IMR-90 (cell line): ENCODE measurements at regions not wholly inside any gene's neighbourhood (a gene's known extent, or its start where the extent isn't known, plus 50 kb on each side); places are given as distances from the start of the nearest gene placed in this dataset.
A peak's percentile ranks its signal among the peaks of the same experiment; 100 is the strongest.

Experiments
- ATAC-seq: fragments of 200-7000 bp; cut with Tn5 transposase; 2 replicates; pipeline ENCODE4 v1.9.1; 2020; ENCODE audit warnings: low read depth, mild to moderate bottlenecking, moderate library complexity
- BruUV-seq: library from RNA; stranded (reverse); fragments of 400-500 nt; replicated peaks from 2 replicates; lab custom pipeline; 2021; lab: Mats Ljungman, UMichigan
- CTCF ChIA-PET: fragments of 300-600 bp; formaldehyde crosslinking; extraction: SDS; loops from one replicate; lab custom pipeline; 2021; ENCODE audit warnings: antibody characterized with exemption; lab: Yijun Ruan, JAX
- POLR2A ChIA-PET: fragments of 300-600 bp; sonication (Branson Sonifier 250); formaldehyde crosslinking; loops from one replicate; lab custom pipeline; 2022; ENCODE audit warnings: antibody characterized with exemption; ENCODE audit not compliant: unreplicated experiment; lab: Charles Lee
- DNase-seq: peaks from one replicate; pipeline ENCODE4 v3.0.0; 2013
- H2AFZ ChIP-seq: replicated peaks from 2 replicates; pipeline ENCODE3; 2013; ENCODE audit warnings: low read length, mild to moderate bottlenecking; ENCODE audit not compliant: poor library complexity
- H2AK5ac ChIP-seq: 2 replicates; pipeline ENCODE4 v1.6.1; 2013; ENCODE audit warnings: low read depth, low read length, inconsistent platforms
- H2AK9ac ChIP-seq: replicated peaks from 2 replicates; pipeline ENCODE3; 2013; ENCODE audit warnings: mild to moderate bottlenecking, low read depth, low read length, moderate library complexity; ENCODE audit not compliant: poor library complexity
- H2BK120ac ChIP-seq: 2 replicates; pipeline ENCODE4 v1.6.1; 2013; ENCODE audit warnings: low read depth, low read length, inconsistent platforms
- H2BK15ac ChIP-seq: 3 replicates; pipeline ENCODE4 v1.6.1; 2013; ENCODE audit warnings: low read depth, low read length, inconsistent platforms
- H2BK20ac ChIP-seq: 2 replicates; pipeline ENCODE4 v1.6.1; 2013; ENCODE audit warnings: low read depth, mild to moderate bottlenecking, inconsistent platforms, low read length, moderate library complexity
- H2BK5ac ChIP-seq: 2 replicates; pipeline ENCODE4 v1.6.1; 2013; ENCODE audit warnings: mild to moderate bottlenecking, low read depth, low read length, inconsistent platforms; ENCODE audit not compliant: poor library complexity, severe bottlenecking
- H3K14ac ChIP-seq: replicated peaks from 2 replicates; pipeline ENCODE4 v1.6.1; 2013; ENCODE audit warnings: low read depth, low read length, inconsistent platforms
- H3K18ac ChIP-seq: 2 replicates; pipeline ENCODE4 v1.6.1; 2013; ENCODE audit warnings: low read depth, low read length, control low read depth
- H3K23ac ChIP-seq: 2 replicates; pipeline ENCODE4 v1.6.1; 2013; ENCODE audit warnings: low read depth, low read length, inconsistent platforms
- H3K27ac ChIP-seq: 2 replicates; pipeline ENCODE4 v1.5.1; 2013; ENCODE audit warnings: mild to moderate bottlenecking, control low read depth, low read length; ENCODE audit not compliant: insufficient read depth
- H3K27me3 ChIP-seq: 2 replicates; pipeline ENCODE4 v1.6.1; 2013; ENCODE audit warnings: low read length; ENCODE audit not compliant: control insufficient read depth, insufficient read depth
- H3K36me3 ChIP-seq: 2 replicates; pipeline ENCODE4 v1.6.1; 2013; ENCODE audit warnings: low read length, mixed read lengths; ENCODE audit not compliant: control insufficient read depth, insufficient read depth
- H3K4ac ChIP-seq: 2 replicates; pipeline ENCODE4 v1.6.1; 2013; ENCODE audit warnings: low read depth, low read length, inconsistent platforms
- H3K4me1 ChIP-seq: 2 replicates; pipeline ENCODE4 v1.6.1; 2013; ENCODE audit warnings: low read length, mixed read lengths; ENCODE audit not compliant: control insufficient read depth, insufficient read depth
- H3K4me2 ChIP-seq: 2 replicates; pipeline ENCODE4 v1.6.1; 2013; ENCODE audit warnings: low read depth, mild to moderate bottlenecking, control low read depth, low read length, moderate library complexity
- H3K4me3 ChIP-seq: 2 replicates; pipeline ENCODE4 v1.5.1; 2013; ENCODE audit warnings: low read depth, mild to moderate bottlenecking, control low read depth, low read length, moderate library complexity; ENCODE audit not compliant: insufficient read depth
- H3K56ac ChIP-seq: 2 replicates; pipeline ENCODE4 v1.6.1; 2013; ENCODE audit warnings: low read length, inconsistent platforms; ENCODE audit not compliant: insufficient read depth; ENCODE audit errors: extremely low read depth
- H3K79me1 ChIP-seq, 2 experiments: 2 replicates each; pipeline ENCODE4 v1.6.1; 2013; ENCODE audit warnings: low read length in 2 of 2, inconsistent platforms in 1 of 2, low read depth in 1 of 2
- H3K9ac ChIP-seq: 2 replicates; pipeline ENCODE4 v1.6.1; 2013; ENCODE audit warnings: low read depth, low read length, control low read depth
- H3K9me1 ChIP-seq: 2 replicates; pipeline ENCODE4 v1.6.1; 2013; ENCODE audit warnings: low read length, inconsistent platforms; ENCODE audit not compliant: insufficient read depth
- H3K9me3 ChIP-seq: 2 replicates; pipeline ENCODE4 v1.6.1; 2013; ENCODE audit warnings: low read length; ENCODE audit not compliant: control insufficient read depth, insufficient read depth
- H4K20me1 ChIP-seq: 2 replicates; pipeline ENCODE4 v1.6.1; 2013; ENCODE audit warnings: low read length, inconsistent platforms; ENCODE audit not compliant: insufficient read depth
- H4K5ac ChIP-seq: 2 replicates; pipeline ENCODE4 v1.6.1; 2013; ENCODE audit warnings: mild to moderate bottlenecking, low read depth, low read length, control low read depth
- H4K8ac ChIP-seq, 2 experiments: 2 replicates each; pipeline ENCODE4 v1.6.1; 2013; ENCODE audit warnings: low read depth in 2 of 2, low read length in 2 of 2, control low read depth in 1 of 2, inconsistent platforms in 1 of 2
- H4K91ac ChIP-seq: 2 replicates; pipeline ENCODE4 v1.6.1; 2013; ENCODE audit warnings: low read depth, low read length, inconsistent platforms; ENCODE audit not compliant: insufficient read depth
- CEBPB ChIP-seq: IDR thresholded peaks from 2 replicates; pipeline ENCODE4 v1.6.1; 2012; ENCODE audit warnings: low read depth, low read length, improper control_type of control experiment
- CHD1 ChIP-seq: IDR thresholded peaks from 2 replicates; pipeline ENCODE4 v1.6.1; 2012; ENCODE audit warnings: low read depth, low read length, improper control_type of control experiment
- MAFK ChIP-seq: IDR thresholded peaks from 2 replicates; pipeline ENCODE4 v1.6.1; 2012; ENCODE audit warnings: low read depth, low read length, improper control_type of control experiment
- NFE2L2 ChIP-seq: fragments of 150-350 bp; IDR thresholded peaks from 2 replicates; pipeline ENCODE4 v1.6.1; 2016; ENCODE audit warnings: low read depth, mild to moderate bottlenecking, low read length
- RFX5 ChIP-seq: IDR thresholded peaks from 2 replicates; pipeline ENCODE4 v1.8.0; 2012; ENCODE audit warnings: low read depth, mild to moderate bottlenecking, low read length, moderate library complexity
- SMC3 ChIP-seq: fragments of 150-350 bp; IDR thresholded peaks from 2 replicates; pipeline ENCODE4 v1.6.1; 2016; ENCODE audit warnings: low read depth, mild to moderate bottlenecking, antibody characterized with exemption, low read length, moderate library complexity
- WGBS, 2 experiments: methylation state at CpG; one replicate each; pipeline versions ENCODE4 v1.1.5 to v1.1.7; 2013; ENCODE audit warnings: missing lambda C conversion rate in 2 of 2; ENCODE audit not compliant: insufficient read length in 1 of 2; ENCODE audit errors: extremely low coverage in 2 of 2; 5-methylcytosine and 5-hydroxymethylcytosine counted together
- dilution Hi-C: fragments of 300-500 bp; cut with HindIII; formaldehyde crosslinking; loops from one replicate; pipeline ENCODE4 v1.14.3; 2018; ENCODE audit warnings: low sequenced_read_pairs; ENCODE audit not compliant: unreplicated experiment
- in situ Hi-C: fragments of 300-500 bp; cut with MboI; formaldehyde crosslinking; loops from 3 replicates; pipeline ENCODE4 v1.14.3; 2019; ENCODE audit warnings: low sequenced_read_pairs, inconsistent platforms, mixed read lengths
- intact Hi-C: fragments of 100-400 bp; cut with micrococcal nuclease; formaldehyde crosslinking; loops from 2 replicates; pipeline ENCODE4 v1.10.0; 2022

GRCh38 chr7:41437257-41438196 is 265.4 kb downstream of the INHBA start:
- H2AK9ac ChIP-seq, result no peak overlapping the region
- intact Hi-C loops, result no loop called here
- H2BK120ac ChIP-seq, result no peak overlapping the region
- BruUV-seq, result no TSS peak
- H4K8ac ChIP-seq, result no peak overlapping the region
- H3K4me1 ChIP-seq, result peaks cover 4% of the 10 kb centered on the region
- H3K4ac ChIP-seq, result no peak overlapping the region
- ChIA-PET POLR2A (no interaction called here), CTCF (no interaction called here)
- no peak overlapping the region for H3K23ac ChIP-seq
- in situ Hi-C loops, result no loop called here
- H4K20me1 ChIP-seq, result no peaks in the 10 kb centered on the region
- H2BK5ac ChIP-seq, result no peak overlapping the region
- H3K56ac ChIP-seq, result no peak overlapping the region
- no peak overlapping the region for H4K5ac ChIP-seq
- no peak overlapping the region for H3K14ac ChIP-seq
- H3K9ac ChIP-seq, result no peak overlapping the region
- H3K18ac ChIP-seq, result no peak overlapping the region
- no peak for DNase-seq
- no peak for ATAC-seq
- dilution Hi-C loops, result no loop called here
- no peak overlapping the region for H2AFZ ChIP-seq
- H3K4me2 ChIP-seq, result no peak overlapping the region
- no peak overlapping the region for H2BK20ac ChIP-seq
- H3K27me3 ChIP-seq, result no peaks in the 10 kb centered on the region
- 84% methylated on average over 2 of the region's 10 CpGs; no CpG with 5 or more reads in 1 of the 2 experiments for WGBS, 2 experiments
- no peak overlapping the region for H2BK15ac ChIP-seq
- H3K36me3 ChIP-seq, result no peaks in the 10 kb centered on the region
- no peaks in the 10 kb centered on the region for H3K79me1 ChIP-seq
- H3K9me1 ChIP-seq, result no peaks in the 10 kb centered on the region
- no peak for TF ChIP-seq CEBPB
- TF ChIP-seq SMC3, result no peak
- TF ChIP-seq MAFK, result 0 out of 2 replicates have a peak, but pooled peaks have one; percentile 20
- no peak for TF ChIP-seq NFE2L2
- TF ChIP-seq RFX5, result no peak
- no peak for TF ChIP-seq CHD1
- no peak overlapping the region; the same call in 1 of the 2 replicates for H2AK5ac ChIP-seq
- no peak overlapping the region for H3K4me3 ChIP-seq
- no peaks in the 10 kb centered on the region for H3K9me3 ChIP-seq
- H3K27ac ChIP-seq, result no peak overlapping the region
- H4K91ac ChIP-seq, result no peak overlapping the region; the same call in 1 of the 2 replicates
